CD4-positive, alpha-beta T cell (primary cell): ENCODE measurements at regions not wholly inside any gene's neighbourhood (a gene's known extent, or its start where the extent isn't known, plus 50 kb on each side); places are given as distances from the start of the nearest gene placed in this dataset.

Source experiments
- ATAC-seq: fragments of 200-7000 bp; cut with Tn5 transposase; one replicate; pipeline ENCODE4 v1.10.0; 2022; ENCODE audit warnings: mild to moderate bottlenecking; ENCODE audit not compliant: poor library complexity
- CTCF ChIA-PET: fragments of 350-600 bp; sonication (Branson Sonifier 250); formaldehyde crosslinking; loops from one replicate; lab custom pipeline; 2021; ENCODE audit warnings: antibody characterized with exemption, inconsistent platforms; lab: Charles Lee
- POLR2A ChIA-PET: fragments of 350-600 bp; sonication (Branson Sonifier 250); formaldehyde crosslinking; loops from one replicate; lab custom pipeline; 2021; ENCODE audit warnings: antibody characterized with exemption, inconsistent platforms; lab: Charles Lee
- DNase-seq, 14 experiments: peaks; one replicate each; pipeline ENCODE4 v3.0.0-alpha.2; 2013 to 2020; ENCODE audit warnings: mixed read lengths in 2 of 14
- H3K27ac ChIP-seq, 2 donors: one replicate each; pipeline versions ENCODE4 v1.5.1 to v1.7.0; 2013; ENCODE audit warnings: low read length in 2 of 2, low read depth in 1 of 2, mild to moderate bottlenecking in 1 of 2
- H3K27me3 ChIP-seq, 2 experiments: 1 replicate in 1 of 2; 2 replicates in 1 of 2; pipeline versions ENCODE4 v1.6.1 to v1.7.0; 2013; ENCODE audit warnings: low read length in 2 of 2, control low read depth in 1 of 2, mild to moderate bottlenecking in 1 of 2, moderate library complexity in 1 of 2; ENCODE audit not compliant: insufficient read depth in 2 of 2, control insufficient read depth in 1 of 2
- H3K36me3 ChIP-seq: one replicate; pipeline ENCODE4 v1.6.1; 2013; ENCODE audit warnings: low read length, control low read depth; ENCODE audit not compliant: insufficient read depth
- H3K4me1 ChIP-seq: one replicate; pipeline ENCODE4 v1.6.1; 2013; ENCODE audit warnings: low read length, control low read depth; ENCODE audit not compliant: insufficient read depth
- H3K4me3 ChIP-seq: one replicate; pipeline ENCODE4 v1.5.1; 2013; ENCODE audit warnings: mild to moderate bottlenecking, low read length, moderate library complexity
- H3K9me3 ChIP-seq, 2 experiments: 1 replicate in 1 of 2; 2 replicates in 1 of 2; pipeline versions ENCODE4 v1.6.1 to v1.7.0; 2013; ENCODE audit warnings: low read length in 2 of 2, mild to moderate bottlenecking in 2 of 2, control low read depth in 1 of 2, moderate library complexity in 1 of 2; ENCODE audit not compliant: control insufficient read depth in 1 of 2, insufficient read depth in 1 of 2
- H3K27ac Mint-ChIP-seq: one replicate; pipeline ENCODE4 v1.8.0; 2020; ENCODE audit warnings: mixed read lengths
- H3K27me3 Mint-ChIP-seq: one replicate; pipeline ENCODE4 v1.8.0; 2021; ENCODE audit warnings: mixed read lengths
- H3K36me3 Mint-ChIP-seq: one replicate; pipeline ENCODE4 v1.8.0; 2021; ENCODE audit warnings: low read depth, mixed read lengths
- H3K4me1 Mint-ChIP-seq: one replicate; pipeline ENCODE4 v1.8.0; 2021; ENCODE audit warnings: low read depth, mixed read lengths
- H3K4me3 Mint-ChIP-seq: one replicate; pipeline ENCODE4 v1.8.0; 2020; ENCODE audit warnings: mild to moderate bottlenecking, mixed read lengths
- H3K9me3 Mint-ChIP-seq: one replicate; pipeline ENCODE4 v1.8.0; 2020; ENCODE audit warnings: mixed read lengths
- intact Hi-C, 2 experiments: fragments of 100-400 bp; cut with DNase I in 1 of 2; cut with micrococcal nuclease in 1 of 2; formaldehyde crosslinking; loops; one replicate each; pipeline versions ENCODE4 v1.15.1 to v1.9.0; 2023 to 2025; cut with DNase I, micrococcal nuclease
- TF ChIP-seq, protein P1 (sequence below): fragments of 200-600 bp; IDR thresholded peaks from one replicate; pipeline ENCODE4 v1.8.0; 2022; ENCODE audit warnings: antibody characterized with exemption, mild to moderate bottlenecking

DNA sequence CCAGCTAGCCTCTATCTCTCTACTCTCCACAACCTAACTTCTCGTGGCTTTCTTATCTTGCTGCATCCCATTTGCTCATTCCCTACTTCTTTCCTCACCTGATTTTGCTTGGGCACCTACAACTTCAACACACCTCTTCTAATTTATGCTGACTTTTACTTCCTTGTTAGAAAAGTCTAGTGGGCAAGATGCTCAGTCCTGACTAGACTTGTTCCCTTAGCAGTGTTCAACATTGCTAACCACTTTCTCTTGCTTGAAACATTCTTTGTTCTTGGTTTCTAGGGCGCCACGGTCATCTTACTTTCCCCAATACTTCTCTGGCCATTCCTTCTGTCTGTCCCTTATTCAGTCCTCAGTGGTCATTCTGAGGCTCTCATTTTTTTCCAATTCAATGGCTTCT, 454.7 kb upstream of the CWC22 start:
- DNase-seq (no peak), ATAC-seq (no peak)
- ChIA-PET CTCF (no interaction called here), POLR2A (no interaction called here)
- no peak overlapping the region for H3K27ac ChIP-seq
- H3K27me3 ChIP-seq = no peaks in the 10 kb centered on the region
- intact Hi-C loops = no loop called here
- Mint-ChIP-seq H3K36me3 (no peaks in the 10 kb centered on the region), H3K9me3 (no peaks in the 10 kb centered on the region), H3K4me1 (no peaks in the 10 kb centered on the region), H3K4me3 (no peak overlapping the region), H3K27ac (no peak overlapping the region), H3K27me3 (no peaks in the 10 kb centered on the region)
- no peaks in the 10 kb centered on the region for H3K4me1 ChIP-seq
- H3K36me3 ChIP-seq = no peaks in the 10 kb centered on the region
- TF ChIP-seq, protein P1, sequence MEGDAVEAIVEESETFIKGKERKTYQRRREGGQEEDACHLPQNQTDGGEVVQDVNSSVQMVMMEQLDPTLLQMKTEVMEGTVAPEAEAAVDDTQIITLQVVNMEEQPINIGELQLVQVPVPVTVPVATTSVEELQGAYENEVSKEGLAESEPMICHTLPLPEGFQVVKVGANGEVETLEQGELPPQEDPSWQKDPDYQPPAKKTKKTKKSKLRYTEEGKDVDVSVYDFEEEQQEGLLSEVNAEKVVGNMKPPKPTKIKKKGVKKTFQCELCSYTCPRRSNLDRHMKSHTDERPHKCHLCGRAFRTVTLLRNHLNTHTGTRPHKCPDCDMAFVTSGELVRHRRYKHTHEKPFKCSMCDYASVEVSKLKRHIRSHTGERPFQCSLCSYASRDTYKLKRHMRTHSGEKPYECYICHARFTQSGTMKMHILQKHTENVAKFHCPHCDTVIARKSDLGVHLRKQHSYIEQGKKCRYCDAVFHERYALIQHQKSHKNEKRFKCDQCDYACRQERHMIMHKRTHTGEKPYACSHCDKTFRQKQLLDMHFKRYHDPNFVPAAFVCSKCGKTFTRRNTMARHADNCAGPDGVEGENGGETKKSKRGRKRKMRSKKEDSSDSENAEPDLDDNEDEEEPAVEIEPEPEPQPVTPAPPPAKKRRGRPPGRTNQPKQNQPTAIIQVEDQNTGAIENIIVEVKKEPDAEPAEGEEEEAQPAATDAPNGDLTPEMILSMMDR = no peak
- H3K4me3 ChIP-seq = no peak overlapping the region
- H3K9me3 ChIP-seq = no peaks in the 10 kb centered on the region

DNA sequence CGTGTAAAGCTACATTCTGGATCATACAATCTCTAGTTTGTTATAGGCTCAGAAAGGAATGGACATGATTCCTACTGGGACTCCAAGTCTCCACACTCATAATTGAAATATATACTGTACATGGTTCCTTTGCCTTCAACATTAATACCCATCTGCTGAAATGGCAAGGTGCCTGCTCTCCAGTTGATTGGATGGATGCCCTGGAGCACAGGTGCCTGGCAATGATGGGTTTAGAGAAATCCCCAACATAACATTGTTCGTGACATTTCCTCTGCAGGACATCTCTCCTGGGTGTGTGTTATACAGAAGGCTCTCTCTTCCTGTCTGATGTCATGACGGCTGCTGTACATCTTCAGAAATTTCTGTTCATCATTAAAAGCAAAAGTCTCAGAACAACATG, 449.7 kb upstream of the CWC22 start:
- no peaks in the 10 kb centered on the region for H3K36me3 ChIP-seq
- DNase-seq = no peak
- H3K4me3 ChIP-seq = no peak overlapping the region
- no peaks in the 10 kb centered on the region for H3K9me3 Mint-ChIP-seq
- ChIA-PET CTCF (no interaction called here), POLR2A (no interaction called here)
- peaks cover 0 to 3% of the 10 kb centered on the region in 2 experiments for H3K9me3 ChIP-seq
- ATAC-seq = no peak
- H3K36me3 Mint-ChIP-seq = no peaks in the 10 kb centered on the region
- no peak overlapping the region for H3K4me3 Mint-ChIP-seq
- TF ChIP-seq, protein P1 = no peak
- no peaks in the 10 kb centered on the region for H3K4me1 ChIP-seq
- no peaks in the 10 kb centered on the region for H3K27me3 ChIP-seq
- H3K27me3 Mint-ChIP-seq = no peaks in the 10 kb centered on the region
- H3K27ac ChIP-seq = no peak overlapping the region
- intact Hi-C loops = no loop called here
- H3K27ac Mint-ChIP-seq = no peak overlapping the region
- no peaks in the 10 kb centered on the region for H3K4me1 Mint-ChIP-seq

DNA sequence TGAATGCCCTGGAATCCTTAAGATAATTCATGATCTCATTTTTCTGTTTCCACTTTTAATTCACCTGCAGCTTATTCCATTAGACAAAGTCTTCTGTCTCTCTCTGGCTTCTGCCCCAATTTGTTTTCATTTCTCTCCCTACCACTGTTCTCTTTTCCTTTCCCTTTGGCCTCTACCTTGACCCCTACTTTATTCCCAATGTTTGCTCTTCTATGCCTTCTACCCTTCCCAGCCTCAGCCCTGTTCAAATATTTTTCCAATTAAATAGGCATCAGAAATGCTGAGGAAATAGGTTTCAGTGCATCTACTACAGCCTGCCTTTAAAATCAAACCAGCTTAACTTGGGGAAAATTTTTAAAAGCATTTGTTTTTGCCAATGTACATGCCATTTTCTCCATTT, 443.7 kb upstream of the CWC22 start:
- intact Hi-C loops = no loop called here
- Histone ChIP-seq H3K4me1 (no peaks in the 10 kb centered on the region), H3K27me3 (no peaks in the 10 kb centered on the region), H3K4me3 (no peak overlapping the region), H3K36me3 (no peaks in the 10 kb centered on the region), H3K9me3 (peaks cover 0 to 3% of the 10 kb centered on the region in 2 experiments), H3K27ac (no peak overlapping the region)
- DNase-seq = no peak
- CTCF ChIA-PET = no interaction called here
- Mint-ChIP-seq H3K36me3 (no peaks in the 10 kb centered on the region), H3K9me3 (no peaks in the 10 kb centered on the region), H3K4me1 (no peaks in the 10 kb centered on the region), H3K27me3 (no peaks in the 10 kb centered on the region), H3K27ac (no peak overlapping the region), H3K4me3 (no peak overlapping the region)
- TF ChIP-seq, protein P1 = no peak
- POLR2A ChIA-PET = no interaction called here
- no peak for ATAC-seq
